ENCODE measurements at regions not wholly inside any gene's neighbourhood (a gene's known extent, or its start where the extent isn't known, plus 50 kb on each side); places are given as distances from the start of the nearest gene placed in this dataset.
"Not testable (repeated sequence)": the region's sequence is repeated elsewhere in the genome, so short reads cannot be mapped to it uniquely, and the experiment has no call there.

DNA sequence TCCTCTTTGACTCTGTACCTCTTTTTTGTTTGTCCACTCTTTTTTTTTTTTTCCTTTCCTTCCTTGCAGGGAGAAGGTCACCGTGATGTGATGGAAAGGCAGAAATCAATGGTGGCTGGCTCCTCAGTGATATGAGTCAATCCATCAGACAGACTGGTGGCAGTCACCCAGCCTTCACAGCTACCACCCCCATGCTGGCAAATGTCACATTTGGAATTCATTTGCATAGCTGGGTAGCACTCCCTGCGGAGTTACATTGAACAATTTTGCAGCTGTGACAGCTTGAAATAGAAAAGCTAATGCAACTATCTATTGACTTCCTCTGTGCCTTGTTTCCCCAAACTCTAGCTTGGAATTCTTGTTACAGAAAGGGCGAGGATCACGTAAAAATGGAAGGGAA is 668.4 kb downstream of the C6orf118 start:
- TF ChIP-seq, protein P1, sequence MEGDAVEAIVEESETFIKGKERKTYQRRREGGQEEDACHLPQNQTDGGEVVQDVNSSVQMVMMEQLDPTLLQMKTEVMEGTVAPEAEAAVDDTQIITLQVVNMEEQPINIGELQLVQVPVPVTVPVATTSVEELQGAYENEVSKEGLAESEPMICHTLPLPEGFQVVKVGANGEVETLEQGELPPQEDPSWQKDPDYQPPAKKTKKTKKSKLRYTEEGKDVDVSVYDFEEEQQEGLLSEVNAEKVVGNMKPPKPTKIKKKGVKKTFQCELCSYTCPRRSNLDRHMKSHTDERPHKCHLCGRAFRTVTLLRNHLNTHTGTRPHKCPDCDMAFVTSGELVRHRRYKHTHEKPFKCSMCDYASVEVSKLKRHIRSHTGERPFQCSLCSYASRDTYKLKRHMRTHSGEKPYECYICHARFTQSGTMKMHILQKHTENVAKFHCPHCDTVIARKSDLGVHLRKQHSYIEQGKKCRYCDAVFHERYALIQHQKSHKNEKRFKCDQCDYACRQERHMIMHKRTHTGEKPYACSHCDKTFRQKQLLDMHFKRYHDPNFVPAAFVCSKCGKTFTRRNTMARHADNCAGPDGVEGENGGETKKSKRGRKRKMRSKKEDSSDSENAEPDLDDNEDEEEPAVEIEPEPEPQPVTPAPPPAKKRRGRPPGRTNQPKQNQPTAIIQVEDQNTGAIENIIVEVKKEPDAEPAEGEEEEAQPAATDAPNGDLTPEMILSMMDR (IDR thresholded peaks at IDR 0.05; ENCODE audit: extremely low read depth, missing control alignments), result no peak
- DNase-seq (ENCODE audit: low spot score), result no peak

DNA sequence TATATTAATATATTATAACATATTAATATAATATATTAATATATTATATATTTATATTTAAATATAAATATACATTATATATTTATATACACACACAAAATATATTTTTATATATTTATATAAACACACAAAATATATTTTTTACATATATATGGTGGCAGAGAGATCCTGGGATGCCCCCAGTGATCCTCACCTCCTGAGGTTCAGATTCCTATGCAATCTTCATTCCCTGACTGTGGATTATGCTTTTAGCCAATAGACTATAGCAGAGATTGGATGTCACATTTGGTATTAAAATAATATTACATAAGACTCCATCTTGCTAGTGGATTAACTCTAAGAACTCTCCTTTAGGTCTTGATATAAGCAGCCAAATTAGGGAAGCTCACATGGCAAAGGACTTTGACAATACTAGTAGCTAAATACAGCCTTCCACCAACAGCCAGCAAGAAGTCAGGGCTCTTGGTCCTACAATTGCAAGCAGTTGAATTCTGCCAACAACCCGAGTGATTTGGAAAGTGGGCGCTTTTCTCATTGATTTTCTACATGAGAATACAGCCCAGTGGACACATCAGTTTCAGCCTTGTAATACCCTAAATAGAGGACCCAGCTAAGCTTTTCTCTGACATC is 681.0 kb downstream of the C6orf118 start:
- no peak for DNase-seq (ENCODE audit: low spot score)
- TF ChIP-seq, protein P1 (IDR thresholded peaks at IDR 0.05; ENCODE audit: extremely low read depth, missing control alignments), result no peak

DNA sequence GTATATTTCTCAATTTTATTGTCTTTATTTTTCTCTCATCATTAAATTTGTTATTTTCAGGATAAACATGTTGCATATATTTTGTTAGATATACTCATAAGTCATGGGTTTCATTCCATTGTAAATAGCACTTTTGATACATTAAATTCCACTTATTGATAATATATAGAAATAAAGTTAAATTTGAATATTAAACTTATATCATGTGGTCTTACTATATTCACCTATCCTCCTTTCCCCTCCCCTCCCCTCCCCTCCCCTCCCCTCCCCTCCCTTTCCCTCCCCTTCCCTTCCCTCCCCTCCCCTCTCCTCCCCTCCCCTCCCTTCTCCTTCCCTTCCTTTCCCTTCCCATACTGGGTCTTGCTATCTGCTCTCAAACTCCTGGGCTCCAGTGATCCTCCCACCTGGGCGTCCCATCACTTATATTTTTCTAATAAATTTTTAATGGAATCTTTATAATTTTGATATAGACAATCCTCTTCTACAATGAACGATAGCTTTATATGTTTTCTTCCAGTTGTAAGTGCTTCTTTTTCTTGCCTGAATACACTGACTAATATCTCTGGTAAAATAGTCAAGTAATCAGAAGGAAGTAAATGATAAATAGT is 692.4 kb downstream of the C6orf118 start:
- TF ChIP-seq, protein P1 (IDR thresholded peaks at IDR 0.05; ENCODE audit: extremely low read depth, missing control alignments), result no peak
- DNase-seq (ENCODE audit: low spot score), result no peak

DNA sequence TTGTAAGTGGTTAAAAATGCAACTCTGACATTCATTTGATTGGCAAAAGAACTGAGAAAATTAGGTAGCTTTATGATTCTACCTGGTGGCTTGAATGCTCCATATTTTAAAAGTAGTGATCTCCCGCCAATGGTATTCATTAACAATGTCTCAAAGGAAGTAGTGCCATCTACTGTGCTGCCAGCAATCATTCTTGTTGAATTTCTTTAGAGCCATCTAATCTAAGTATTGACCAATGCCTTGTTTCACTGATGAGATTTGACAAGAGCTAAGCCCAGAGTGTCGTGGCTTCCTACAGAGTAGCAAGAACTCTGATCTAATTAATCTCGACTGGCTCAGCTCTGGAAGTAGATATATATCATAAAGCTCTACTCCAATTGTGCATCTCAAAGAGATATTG is 696.7 kb downstream of the C6orf118 start:
- TF ChIP-seq, protein P1 (IDR thresholded peaks at IDR 0.05; ENCODE audit: extremely low read depth, missing control alignments), result no peak
- no peak for DNase-seq (ENCODE audit: low spot score)

DNA sequence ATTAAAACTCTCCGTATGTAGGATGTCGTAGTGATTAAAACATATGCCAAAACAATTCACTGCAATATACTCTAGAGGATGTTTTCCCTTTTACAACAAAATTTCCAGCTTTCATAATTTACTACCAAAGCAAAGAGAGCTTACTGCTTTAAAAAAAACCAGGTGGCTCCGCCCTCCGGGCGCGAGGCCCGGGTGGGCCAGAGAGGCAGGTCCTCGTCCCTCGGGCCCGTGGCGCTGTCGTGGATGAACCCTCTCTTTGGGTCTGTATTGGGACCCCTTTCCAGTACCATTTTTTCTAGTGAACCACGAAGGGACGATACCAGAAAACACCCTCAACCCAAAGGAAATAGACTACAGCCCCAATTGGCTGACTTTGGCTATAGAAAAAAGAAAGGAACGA is 698.5 kb downstream of the C6orf118 start:
- DNase-seq (ENCODE audit: low spot score), result not testable (repeated sequence)

DNA sequence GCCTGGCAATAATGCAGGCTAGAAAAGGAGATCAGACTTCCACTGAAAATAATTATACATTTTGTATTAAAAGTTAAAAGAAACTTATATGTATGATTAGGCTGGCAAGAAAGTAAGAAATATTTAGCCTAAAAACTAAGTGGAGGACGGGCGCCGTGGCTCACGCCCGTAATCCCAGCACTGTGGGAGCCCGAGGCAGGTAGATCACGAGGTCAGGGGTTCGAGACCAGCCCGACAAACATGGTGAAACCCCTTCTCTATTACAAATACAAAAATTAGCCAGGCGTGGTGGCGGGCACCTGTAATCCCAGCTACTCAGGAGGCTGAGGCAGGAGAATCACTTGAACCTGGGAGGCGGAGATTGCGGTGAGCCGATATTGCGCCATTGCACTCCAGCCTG is 707.0 kb downstream of the C6orf118 start:
- DNase-seq (ENCODE audit: low spot score), result not testable (repeated sequence)

DNA sequence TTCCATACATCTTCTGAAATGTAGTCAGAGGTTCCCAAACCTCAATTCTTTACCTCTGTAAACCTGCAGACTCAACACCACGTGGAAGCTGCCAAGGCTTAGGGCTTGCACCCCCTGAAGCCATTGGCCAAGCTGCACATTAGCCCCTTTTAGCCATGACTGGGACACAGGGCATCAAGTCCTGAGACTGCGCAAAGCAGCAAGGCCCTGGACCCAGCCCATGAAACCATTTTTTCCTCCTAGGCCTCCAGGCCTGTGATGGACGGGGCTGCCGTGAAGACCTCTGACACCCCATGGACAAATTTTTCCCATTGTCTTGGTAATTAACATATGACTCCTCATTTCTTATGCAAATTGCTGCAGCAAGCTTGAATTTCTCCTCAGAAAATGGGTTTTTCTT is 727.8 kb downstream of the C6orf118 start:
- TF ChIP-seq, protein P1 (IDR thresholded peaks at IDR 0.05; ENCODE audit: extremely low read depth, missing control alignments), result no peak
- no peak for DNase-seq (ENCODE audit: low spot score)

DNA sequence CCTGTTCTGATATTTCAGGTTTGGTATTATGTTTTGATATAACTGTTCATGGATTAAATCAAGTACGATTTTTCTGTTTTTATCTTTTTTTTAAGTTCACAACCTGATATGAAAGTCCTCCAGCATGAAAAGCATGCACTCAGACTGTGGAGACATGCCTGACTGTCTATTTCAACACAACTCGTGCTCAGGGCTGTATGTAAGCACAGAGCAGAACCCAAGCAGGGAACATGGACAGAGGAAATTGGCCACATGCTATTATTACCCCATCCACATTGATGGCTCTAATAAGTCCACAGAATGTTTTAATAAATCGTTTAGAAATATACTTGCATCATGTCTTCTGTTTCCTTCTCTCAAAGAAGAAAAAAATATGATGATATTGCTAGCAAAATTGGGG is 730.4 kb downstream of the C6orf118 start:
- TF ChIP-seq, protein P1 (IDR thresholded peaks at IDR 0.05; ENCODE audit: extremely low read depth, missing control alignments), result no peak
- DNase-seq (ENCODE audit: low spot score), result no peak

Measured in GM20000 (cell line).